Fibroblast of pulmonary artery (primary cell): ENCODE measurements at regions not wholly inside any gene's neighbourhood (a gene's known extent, or its start where the extent isn't known, plus 50 kb on each side); places are given as distances from the start of the nearest gene placed in this dataset.

Source experiments
- DNase-seq: peaks from one replicate; pipeline ENCODE4 v3.0.0-alpha.2; 2010; ENCODE audit warnings: low read depth
- H3K4me3 ChIP-seq: replicated peaks from 2 replicates; pipeline ENCODE4 v1.5.1; 2011; ENCODE audit warnings: low read depth, mild to moderate bottlenecking, control low read depth, low read length, moderate library complexity
- CTCF ChIP-seq: IDR thresholded peaks from 2 replicates; pipeline ENCODE4 v1.5.1; 2011; ENCODE audit warnings: mild to moderate bottlenecking, control low read depth, low read length, inconsistent platforms; ENCODE audit errors: missing control alignments

- no peak overlapping the region for H3K4me3 ChIP-seq
- TF ChIP-seq CTCF, result no peak
- DNase-seq, result peak; percentile 6
Observed at GRCh38 chr1:80445033-80445432, 1355.7 kb upstream of the ADGRL2 start.

GRCh38 chr1:80444171-80444570, 1356.6 kb upstream of the ADGRL2 start:
- DNase-seq, result no peak
- no peak for TF ChIP-seq CTCF
- no peak overlapping the region for H3K4me3 ChIP-seq

- DNase-seq, result no peak
- no peak overlapping the region for H3K4me3 ChIP-seq
- no peak for TF ChIP-seq CTCF
Observed at GRCh38 chr1:80441664-80442063, 1359.1 kb upstream of the ADGRL2 start.

DNA sequence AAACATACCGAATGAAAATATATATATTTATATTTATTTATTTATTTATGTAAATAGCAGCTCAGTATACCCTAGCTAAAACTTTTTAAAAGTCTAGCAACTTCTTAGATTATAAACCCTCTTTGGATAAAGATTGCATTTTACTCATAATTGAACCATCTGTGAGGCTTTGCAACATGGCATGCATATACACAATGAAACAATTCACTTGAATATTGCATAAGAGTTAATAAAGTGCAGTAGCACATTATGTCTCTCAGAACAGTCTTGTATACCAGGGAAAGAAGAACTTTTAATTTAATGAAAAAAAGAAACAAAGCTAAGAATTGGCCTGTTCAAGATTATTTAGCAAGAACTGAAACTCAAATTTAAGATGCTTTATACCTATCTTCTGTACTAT, 1363.9 kb upstream of the ADGRL2 start:
- DNase-seq, result peak; percentile 8
- no peak for TF ChIP-seq CTCF
- no peak overlapping the region for H3K4me3 ChIP-seq

DNA sequence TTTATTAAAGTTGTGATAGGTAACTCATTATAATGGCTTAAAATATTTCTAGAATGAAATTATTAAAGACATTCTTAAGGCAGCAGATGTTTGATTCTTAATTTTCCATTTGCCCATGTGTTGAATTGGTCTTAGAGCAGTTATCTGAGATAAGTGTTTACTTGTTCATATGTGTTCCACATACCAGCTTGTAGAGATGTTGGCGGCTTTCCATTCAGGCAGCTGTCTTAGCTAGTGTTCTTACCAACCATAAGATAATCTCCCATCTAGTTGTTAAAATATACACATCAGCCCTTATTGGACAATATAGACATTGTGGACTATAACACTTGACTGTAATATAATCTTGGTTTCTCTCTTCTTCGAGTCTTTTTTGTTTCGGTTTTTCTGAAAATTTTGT, 1372.9 kb upstream of the ADGRL2 start:
- TF ChIP-seq CTCF, result no peak
- H3K4me3 ChIP-seq, result no peak overlapping the region
- peak; percentile 2 for DNase-seq

DNA sequence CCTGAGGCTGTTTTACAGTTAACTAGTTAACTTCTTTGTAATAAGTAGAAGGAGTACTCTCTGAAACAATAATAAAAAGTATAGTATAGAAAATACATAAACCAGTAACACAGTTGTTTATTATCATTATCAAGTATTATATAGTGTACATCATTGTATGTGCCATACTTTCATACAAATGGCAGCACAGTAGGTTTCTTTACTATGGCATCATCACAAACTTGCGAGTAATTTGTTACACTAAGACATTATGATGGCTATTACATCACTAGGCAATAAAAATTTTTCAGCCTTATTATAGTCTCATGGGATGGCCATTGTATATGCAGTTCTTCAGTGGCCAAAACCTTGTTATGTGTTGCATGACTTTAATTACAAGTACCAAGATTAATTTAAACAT, 1376.5 kb upstream of the ADGRL2 start:
- no peak for TF ChIP-seq CTCF
- DNase-seq, result no peak
- H3K4me3 ChIP-seq, result no peak overlapping the region

DNA sequence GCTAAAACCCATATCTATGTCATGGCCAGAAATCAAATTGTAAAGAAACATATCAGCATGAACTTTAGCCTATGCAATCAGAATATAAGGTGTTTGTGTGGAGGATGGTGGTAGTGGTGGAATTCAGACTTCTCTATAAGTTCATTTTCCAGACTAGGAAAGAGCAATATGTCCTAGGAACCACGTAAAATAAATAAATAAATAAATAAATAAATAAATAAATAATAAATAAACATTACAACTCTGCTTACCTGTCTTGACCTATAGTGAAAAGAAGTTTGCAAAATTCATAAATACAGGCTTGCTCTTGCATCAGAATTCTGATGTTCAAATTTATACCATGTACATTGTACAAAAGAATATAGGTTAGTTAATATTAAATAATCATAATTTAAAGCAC, 1382.6 kb upstream of the ADGRL2 start:
- no peak for DNase-seq
- no peak overlapping the region for H3K4me3 ChIP-seq
- TF ChIP-seq CTCF, result no peak
